22Rv1 (cell line): ENCODE measurements at regions not wholly inside any gene's neighbourhood (a gene's known extent, or its start where the extent isn't known, plus 50 kb on each side); places are given as distances from the start of the nearest gene placed in this dataset.

ENCODE experiments used
- CTCF ChIP-seq: fragments of 450-650 bp; IDR thresholded peaks from 2 replicates; pipeline ENCODE4 v1.5.1; 2017; ENCODE audit warnings: mild to moderate bottlenecking
- ZFX ChIP-seq: fragments of 450-650 bp; IDR thresholded peaks from 2 replicates; pipeline ENCODE4 v1.6.1; 2017; ENCODE audit warnings: antibody characterized with exemption, borderline replicate concordance

GRCh38 chr16:66070140-66070917 is 296.2 kb upstream of the CDH5 start:
- TF ChIP-seq CTCF (no peak), ZFX (no peak)
